K562 (cell line): ENCODE measurements at regions not wholly inside any gene's neighbourhood (a gene's known extent, or its start where the extent isn't known, plus 50 kb on each side); places are given as distances from the start of the nearest gene placed in this dataset.

ENCODE experiments used
- ATAC-seq: fragments of 200-7000 bp; cut with Tn5 transposase; 3 replicates; pipeline ENCODE4 v1.9.1; 2020; ENCODE audit warnings: moderate library complexity
- BruUV-seq: library from RNA; stranded (reverse); fragments of 400-500 nt; replicated peaks from 2 replicates; lab custom pipeline; 2021; lab: Mats Ljungman, UMichigan
- CTCF ChIA-PET: fragments of 300-600 bp; formaldehyde crosslinking; extraction: SDS; loops from one replicate; lab custom pipeline; 2021; ENCODE audit warnings: low intra/inter-chr PET ratio; lab: Yijun Ruan, JAX
- POLR2A ChIA-PET: fragments of 300-600, 350-650 bp; sonication (Branson Sonifier 250); formaldehyde crosslinking; extraction: SDS; loops from one replicate; lab custom pipeline; 2021; ENCODE audit warnings: antibody characterized with exemption, inconsistent platforms; lab: Yijun Ruan, JAX
- DNase-seq, 4 experiments: peaks; one replicate each; pipeline versions ENCODE4 v3.0.0 to v3.0.0-alpha.2; 2011 to 2018; ENCODE audit warnings: low spot score in 3 of 4, mixed read lengths in 3 of 4; ENCODE audit errors: extremely low read depth in 1 of 4
- FAIRE-seq: peaks from 2 replicates; lab custom pipeline; 2011; peaks lifted over from hg19 to GRCh38; lab: Jason Lieb, UNC
- H2AFZ ChIP-seq: 2 replicates; pipeline ENCODE4 v1.6.0; 2011; ENCODE audit warnings: low read depth, low read length, control low read depth, inconsistent platforms
- H3K27ac ChIP-seq: fragments of 200-600 bp; 3 replicates; pipeline ENCODE4 v1.8.0; 2011; ENCODE audit warnings: low read depth, mild to moderate bottlenecking, control low read depth, inconsistent platforms, low read length, moderate library complexity, mixed read lengths; ENCODE audit errors: extremely low read depth
- H3K27me3 ChIP-seq, 2 experiments: fragments of 300-600 bp in 1 of 2; 2 replicates in 1 of 2; 3 replicates in 1 of 2; pipeline versions ENCODE4 v1.6.0 to v1.8.0; 2011; ENCODE audit warnings: inconsistent platforms in 2 of 2, low read length in 2 of 2, mild to moderate bottlenecking in 1 of 2, mixed read lengths in 1 of 2, moderate library complexity in 1 of 2; ENCODE audit not compliant: control insufficient read depth in 2 of 2, insufficient read depth in 2 of 2
- H3K36me3 ChIP-seq: fragments of 300-600 bp; 3 replicates; pipeline ENCODE4 v1.8.0; 2011; ENCODE audit warnings: mild to moderate bottlenecking, low read length, inconsistent platforms; ENCODE audit not compliant: control insufficient read depth, insufficient read depth
- H3K4me1 ChIP-seq, 2 experiments: fragments of 200-600 bp in 1 of 2; replicated peaks in 1 of 2; 2 replicates in 1 of 2; 3 replicates in 1 of 2; pipeline versions ENCODE4 v1.5.1 to v1.8.0; 2011; ENCODE audit warnings: inconsistent platforms in 2 of 2, low read length in 2 of 2, mild to moderate bottlenecking in 1 of 2, mixed read lengths in 1 of 2, moderate library complexity in 1 of 2; ENCODE audit not compliant: control insufficient read depth in 2 of 2, insufficient read depth in 2 of 2
- H3K4me2 ChIP-seq: 2 replicates; pipeline ENCODE4 v1.6.1; 2011; ENCODE audit warnings: low read length, control low read depth, inconsistent platforms, mixed read lengths; ENCODE audit not compliant: insufficient read depth
- H3K4me3 ChIP-seq: fragments of 200-600 bp; sonication (generic), shearing (Covaris generic); 2 replicates; pipeline ENCODE4 v1.5.1; 2016; ENCODE audit warnings: control low read depth, inconsistent platforms
- H3K79me2 ChIP-seq: fragments of 200-600 bp; 3 replicates; pipeline ENCODE4 v1.8.0; 2011; ENCODE audit warnings: low read length, inconsistent platforms; ENCODE audit not compliant: control insufficient read depth, insufficient read depth
- H3K9ac ChIP-seq, 2 experiments: 2 replicates each; pipeline versions ENCODE4 v1.6.0 to v1.6.1; 2011; ENCODE audit warnings: low read depth in 2 of 2, low read length in 2 of 2, control low read depth in 1 of 2, inconsistent platforms in 1 of 2, mild to moderate bottlenecking in 1 of 2, mixed read lengths in 1 of 2; ENCODE audit not compliant: insufficient read depth in 1 of 2
- H3K9me1 ChIP-seq: one replicate; pipeline ENCODE4 v1.6.0; 2011; ENCODE audit warnings: inconsistent platforms, mild to moderate bottlenecking, low read length, moderate library complexity; ENCODE audit not compliant: control insufficient read depth, insufficient read depth
- H3K9me3 ChIP-seq: replicated peaks from 2 replicates; pipeline ENCODE4 v1.5.1; 2011; ENCODE audit warnings: low read depth, low read length, inconsistent platforms; ENCODE audit not compliant: control insufficient read depth, insufficient read depth
- H4K20me1 ChIP-seq: replicated peaks from 2 replicates; pipeline ENCODE4 v1.6.1; 2011; ENCODE audit warnings: low read length, inconsistent platforms, mixed read lengths; ENCODE audit not compliant: control insufficient read depth, insufficient read depth
- CBX2 ChIP-seq: fragments of 200-600 bp; sonication (generic); IDR thresholded peaks from one replicate; pipeline ENCODE4 v1.6.1; 2012; ENCODE audit warnings: mild to moderate bottlenecking, low read length, inconsistent platforms; ENCODE audit not compliant: insufficient read depth, poor library complexity, severe bottlenecking
- CREB3L1 ChIP-seq: fragments of 450-650 bp; IDR thresholded peaks from 2 replicates; pipeline ENCODE4 v1.6.1; 2014; ENCODE audit warnings: low read depth, mild to moderate bottlenecking, moderate library complexity, borderline replicate concordance
- ERF ChIP-seq: fragments of 450-650 bp; formaldehyde crosslinking; IDR thresholded peaks from 2 replicates; pipeline ENCODE4 v1.4.0; 2020; ENCODE audit warnings: mild to moderate bottlenecking, mixed read lengths
- ESRRA ChIP-seq: fragments of 450-650 bp; IDR thresholded peaks from 2 replicates; pipeline ENCODE4 v1.6.1; 2014; ENCODE audit warnings: low read depth, mild to moderate bottlenecking, moderate library complexity, borderline replicate concordance
- FOSL1 ChIP-seq: fragments of 200-800 bp; sonication (Bioruptor generic); conservative IDR thresholded peaks from 2 replicates; pipeline ENCODE4 v1.6.1; 2016; ENCODE audit warnings: missing genetic modification characterization, missing compliant biosample characterization
- MAFG ChIP-seq: fragments of 450-650 bp; conservative IDR thresholded peaks from 2 replicates; pipeline ENCODE4 v1.6.1; 2016; ENCODE audit warnings: missing genetic modification characterization, missing compliant biosample characterization
- MCM2 ChIP-seq: fragments of 450-650 bp; IDR thresholded peaks from 2 replicates; pipeline ENCODE4 v1.6.1; 2017; ENCODE audit warnings: low read depth, mild to moderate bottlenecking
- PCBP1 ChIP-seq: fragments of 200-400 bp; formaldehyde crosslinking; IDR thresholded peaks from 2 replicates; pipeline ENCODE4 v1.6.1; 2018; ENCODE audit warnings: mild to moderate bottlenecking, low read depth, low read length; ENCODE audit not compliant: poor library complexity, severe bottlenecking
- PRPF4 ChIP-seq: fragments of 200-400 bp; formaldehyde crosslinking; IDR thresholded peaks from one replicate; pipeline ENCODE4 v1.6.1; 2017; ENCODE audit warnings: low read length, low read depth, mild to moderate bottlenecking; ENCODE audit not compliant: insufficient read depth, poor library complexity, severe bottlenecking
- RAD51 ChIP-seq: fragments of 450-650 bp; IDR thresholded peaks from 2 replicates; pipeline ENCODE4 v1.7.1; 2016; ENCODE audit warnings: low read depth, mild to moderate bottlenecking, borderline replicate concordance
- RBBP5 ChIP-seq: fragments of 200-600 bp; sonication (generic); IDR thresholded peaks from 2 replicates; pipeline ENCODE4 v1.6.1; 2012; ENCODE audit warnings: borderline replicate concordance, mild to moderate bottlenecking, low read length, control low read depth, inconsistent platforms; ENCODE audit not compliant: insufficient read depth, poor library complexity, severe bottlenecking
- SIRT6 ChIP-seq: IDR thresholded peaks from one replicate; pipeline ENCODE4 v1.6.1; 2012; ENCODE audit warnings: low read depth, mild to moderate bottlenecking, control low read depth, inconsistent platforms, low read length, moderate library complexity
- SMARCB1 ChIP-seq: IDR thresholded peaks from 2 replicates; pipeline ENCODE4 v1.6.1; 2011; ENCODE audit warnings: improper control_type of control experiment, low read depth; ENCODE audit not compliant: insufficient read length
- SREBF1 ChIP-seq: fragments of 150-350 bp; IDR thresholded peaks from 2 replicates; pipeline ENCODE4 v1.6.1; 2014; ENCODE audit warnings: antibody characterized with exemption, low read depth, low read length, borderline replicate concordance
- SUPT5H ChIP-seq: fragments of 450-650 bp; IDR thresholded peaks from 2 replicates; pipeline ENCODE4 v1.6.1; 2016
- WGBS: fragments of 100-300 bp; shearing (Covaris generic); methylation state at CpG from one replicate; pipeline ENCODE4 v1.1.6; 2016; ENCODE audit warnings: low coverage, mixed read lengths; ENCODE audit not compliant: insufficient coverage; ENCODE audit errors: missing lambda C conversion rate; 5-methylcytosine and 5-hydroxymethylcytosine counted together
- in situ Hi-C: fragments of 300-500 bp; cut with MboI; formaldehyde crosslinking; loops from 4 replicates; pipeline ENCODE4 v1.15.0; 2018; ENCODE audit warnings: inconsistent platforms, mixed read lengths
- intact Hi-C: fragments of 100-400 bp; cut with micrococcal nuclease; formaldehyde crosslinking; loops from 2 replicates; pipeline ENCODE4 v1.14.2; 2022

- no TSS peak for BruUV-seq
- Histone ChIP-seq H3K9me1 (no peaks in the 10 kb centered on the region), H3K9ac (no peak overlapping the region), H3K27me3 (peaks cover 0 to 18% of the 10 kb centered on the region in 2 experiments; a peak in 2 of 5 replicates), H3K4me1 (no peaks in the 10 kb centered on the region), H3K4me3 (no peak overlapping the region), H4K20me1 (no peaks in the 10 kb centered on the region), H3K27ac (no peak overlapping the region), H2AFZ (no peak overlapping the region), H3K9me3 (no peaks in the 10 kb centered on the region), H3K79me2 (no peaks in the 10 kb centered on the region), H3K4me2 (no peak overlapping the region), H3K36me3 (no peaks in the 10 kb centered on the region)
- FAIRE-seq (no peak), ATAC-seq (no peak), DNase-seq (no peak)
- 1% methylated on average over 9 of the region's 9 CpGs for WGBS
- CTCF ChIA-PET, result no interaction called here
- intact Hi-C loops (no loop called here), in situ Hi-C loops (no loop called here)
- no peak for TF ChIP-seq ESRRA
- no peak for TF ChIP-seq SUPT5H
- no peak for TF ChIP-seq MCM2
- no peak for TF ChIP-seq RBBP5
- TF ChIP-seq PRPF4, result no peak
- no peak for TF ChIP-seq CREB3L1
- no peak for TF ChIP-seq CBX2
- TF ChIP-seq SREBF1, result no peak
- TF ChIP-seq SIRT6, result no peak
- TF ChIP-seq FOSL1, result no peak
- TF ChIP-seq RAD51, result no peak
- no peak for TF ChIP-seq SMARCB1
- no peak for TF ChIP-seq PCBP1
- TF ChIP-seq MAFG (tag), result no peak
- TF ChIP-seq ERF (CRISPR knock-in tag), result no peak
- POLR2A ChIA-PET, result interaction anchor here (0.6 kb wide), 1 partner anchor 16 kb away, joined by 4 read pairs; no protein-coding TSS in a partner anchor
Observed at GRCh38 chr12:130216031-130216430, 53.8 kb downstream of the FZD10 start.
